ENCODE measurements at regions not wholly inside any gene's neighbourhood (a gene's known extent, or its start where the extent isn't known, plus 50 kb on each side); places are given as distances from the start of the nearest gene placed in this dataset.

- Mint-ChIP-seq H3K27ac (no peak overlapping the region), H3K4me1 (peaks cover 14% of the 10 kb centered on the region), H3K9me3 (no peaks in the 10 kb centered on the region), H3K27me3 (no peaks in the 10 kb centered on the region), H3K36me3 (no peaks in the 10 kb centered on the region), H3K4me3 (no peak overlapping the region)
- ATAC-seq (ENCODE audit: low read depth): no peak
- no peak for DNase-seq (ENCODE audit: low spot score in 2 of 2)
These were observed 259.6 kb upstream of the ATP2B1 start for GRCh38 chr12:89968151-89968700.

GRCh38 chr12:89966495-89967240 lies 258.0 kb upstream of the ATP2B1 start:
- Mint-ChIP-seq H3K27me3 (no peaks in the 10 kb centered on the region), H3K4me1 (peaks cover 17% of the 10 kb centered on the region), H3K36me3 (no peaks in the 10 kb centered on the region), H3K27ac (no peak overlapping the region), H3K4me3 (no peak overlapping the region), H3K9me3 (no peaks in the 10 kb centered on the region)
- ATAC-seq (ENCODE audit: low read depth) (no peak), DNase-seq (ENCODE audit: low spot score in 2 of 2) (no peak)

GRCh38 chr12:89965993-89966392 lies 257.4 kb upstream of the ATP2B1 start:
- H3K27ac Mint-ChIP-seq: no peak overlapping the region
- no peaks in the 10 kb centered on the region for H3K27me3 Mint-ChIP-seq
- no peak for DNase-seq (ENCODE audit: low spot score in 2 of 2)
- H3K36me3 Mint-ChIP-seq: no peaks in the 10 kb centered on the region
- no peak overlapping the region for H3K4me3 Mint-ChIP-seq
- no peaks in the 10 kb centered on the region for H3K9me3 Mint-ChIP-seq
- peaks cover 20% of the 10 kb centered on the region for H3K4me1 Mint-ChIP-seq
- no peak for ATAC-seq (ENCODE audit: low read depth)

GRCh38 chr12:89962648-89963047 lies 254.0 kb upstream of the ATP2B1 start:
- no peak overlapping the region for H3K4me3 Mint-ChIP-seq
- ATAC-seq (ENCODE audit: low read depth) (no peak), DNase-seq (ENCODE audit: low spot score in 2 of 2) (no peak)
- H3K9me3 Mint-ChIP-seq: no peaks in the 10 kb centered on the region
- H3K36me3 Mint-ChIP-seq: no peaks in the 10 kb centered on the region
- H3K27me3 Mint-ChIP-seq: no peaks in the 10 kb centered on the region
- peak overlapping the region; percentile 84 for H3K27ac Mint-ChIP-seq
- peaks cover 26% of the 10 kb centered on the region for H3K4me1 Mint-ChIP-seq

GRCh38 chr12:89960607-89961394 lies 252.2 kb upstream of the ATP2B1 start:
- Mint-ChIP-seq H3K27me3 (no peaks in the 10 kb centered on the region), H3K36me3 (peaks cover 2% of the 10 kb centered on the region), H3K27ac (peak overlapping the region; percentile 87), H3K4me3 (peak overlapping the region; percentile 14), H3K9me3 (peaks cover 1% of the 10 kb centered on the region), H3K4me1 (peaks cover 25% of the 10 kb centered on the region)
- DNase-seq (ENCODE audit: low spot score in 2 of 2) (no peak), ATAC-seq (ENCODE audit: low read depth) (peak; percentile 17)

- H3K27ac Mint-ChIP-seq: peak overlapping the region; percentile 87
- peaks cover 2% of the 10 kb centered on the region for H3K36me3 Mint-ChIP-seq
- ATAC-seq (ENCODE audit: low read depth) (peak; percentile 95), DNase-seq (ENCODE audit: low spot score in 2 of 2) (no peak)
- H3K4me1 Mint-ChIP-seq: peaks cover 25% of the 10 kb centered on the region
- no peaks in the 10 kb centered on the region for H3K27me3 Mint-ChIP-seq
- peaks cover 1% of the 10 kb centered on the region for H3K9me3 Mint-ChIP-seq
- H3K4me3 Mint-ChIP-seq: peak overlapping the region; percentile 3
These were observed 251.4 kb upstream of the ATP2B1 start for GRCh38 chr12:89960011-89960507.

- H3K36me3 Mint-ChIP-seq: peaks cover 2% of the 10 kb centered on the region
- H3K4me3 Mint-ChIP-seq: no peak overlapping the region
- H3K4me1 Mint-ChIP-seq: peaks cover 28% of the 10 kb centered on the region
- DNase-seq (ENCODE audit: low spot score in 2 of 2) (no peak), ATAC-seq (ENCODE audit: low read depth) (no peak)
- H3K27me3 Mint-ChIP-seq: no peaks in the 10 kb centered on the region
- peak overlapping the region; percentile 87 for H3K27ac Mint-ChIP-seq
- peaks cover 1% of the 10 kb centered on the region for H3K9me3 Mint-ChIP-seq
These were observed 250.5 kb upstream of the ATP2B1 start for GRCh38 chr12:89959179-89959578.

GRCh38 chr12:89954259-89954658 lies 245.6 kb upstream of the ATP2B1 start:
- no peak for ATAC-seq (ENCODE audit: low read depth)
- H3K36me3 Mint-ChIP-seq: peaks cover 2% of the 10 kb centered on the region

GRCh38 chr12:89951694-89952060 lies 243.0 kb upstream of the ATP2B1 start:
- Mint-ChIP-seq H3K36me3 (no peaks in the 10 kb centered on the region), H3K27ac (peak overlapping the region; percentile 100), H3K4me3 (no peak overlapping the region), H3K4me1 (peaks cover 37% of the 10 kb centered on the region), H3K9me3 (no peaks in the 10 kb centered on the region), H3K27me3 (no peaks in the 10 kb centered on the region)
- no peak for ATAC-seq (ENCODE audit: low read depth)
- no peak for DNase-seq (ENCODE audit: low spot score in 2 of 2)

More at GRCh38 chr12:89954259-89954658, 245.6 kb upstream of the ATP2B1 start:
- Mint-ChIP-seq H3K4me1 (peaks cover 29% of the 10 kb centered on the region), H3K9me3 (peaks cover 1% of the 10 kb centered on the region), H3K27me3 (no peaks in the 10 kb centered on the region), H3K4me3 (no peak overlapping the region), H3K27ac (no peak overlapping the region)
- no peak for DNase-seq (ENCODE audit: low spot score in 2 of 2)

GRCh38 chr12:89951050-89951693 lies 242.5 kb upstream of the ATP2B1 start:
- peak overlapping the region; percentile 74 for H3K4me3 Mint-ChIP-seq
- no peaks in the 10 kb centered on the region for H3K27me3 Mint-ChIP-seq
- no peaks in the 10 kb centered on the region for H3K36me3 Mint-ChIP-seq
- H3K4me1 Mint-ChIP-seq: peaks cover 36% of the 10 kb centered on the region
- H3K27ac Mint-ChIP-seq: peak overlapping the region; percentile 100
- H3K9me3 Mint-ChIP-seq: no peaks in the 10 kb centered on the region
- DNase-seq (ENCODE audit: low spot score in 2 of 2) (no peak), ATAC-seq (ENCODE audit: low read depth) (peak; percentile 36)

GRCh38 chr12:89950421-89950820 lies 241.8 kb upstream of the ATP2B1 start:
- H3K27me3 Mint-ChIP-seq: no peaks in the 10 kb centered on the region
- no peaks in the 10 kb centered on the region for H3K36me3 Mint-ChIP-seq
- H3K4me3 Mint-ChIP-seq: peak overlapping the region; percentile 60
- H3K9me3 Mint-ChIP-seq: no peaks in the 10 kb centered on the region
- DNase-seq (ENCODE audit: low spot score in 2 of 2) (peak; percentile 39 to 40), ATAC-seq (ENCODE audit: low read depth) (peak; percentile 56)
- H3K4me1 Mint-ChIP-seq: peaks cover 38% of the 10 kb centered on the region
- peak overlapping the region; percentile 100 for H3K27ac Mint-ChIP-seq

- Mint-ChIP-seq H3K27me3 (no peaks in the 10 kb centered on the region), H3K4me3 (peak overlapping the region; percentile 60), H3K27ac (peak overlapping the region; percentile 100), H3K9me3 (no peaks in the 10 kb centered on the region), H3K4me1 (peaks cover 35% of the 10 kb centered on the region), H3K36me3 (no peaks in the 10 kb centered on the region)
- ATAC-seq (ENCODE audit: low read depth): peak; percentile 85
- peak in 1 of 2 donors; percentile 76 for DNase-seq (ENCODE audit: low spot score in 2 of 2)
These were observed 241.0 kb upstream of the ATP2B1 start for GRCh38 chr12:89949457-89950195.
